Keratinocyte (primary cell): ENCODE measurements at regions not wholly inside any gene's neighbourhood (a gene's known extent, or its start where the extent isn't known, plus 50 kb on each side); places are given as distances from the start of the nearest gene placed in this dataset.

Experiments
- CTCF ChIP-seq, 3 experiments: IDR thresholded peaks in 1 of 3; conservative IDR thresholded peaks in 1 of 3; optimal IDR thresholded peaks in 1 of 3; 2 replicates in 2 of 3; 3 replicates in 1 of 3; pipeline versions ENCODE3 to v1.5.1; 2011; ENCODE audit warnings: low read length in 3 of 3, mild to moderate bottlenecking in 3 of 3, moderate library complexity in 2 of 3, control low read depth in 1 of 3, inconsistent platforms in 1 of 3; ENCODE audit not compliant: insufficient read depth in 2 of 3; ENCODE audit errors: extremely low read depth in 1 of 3
- EZH2 ChIP-seq: IDR thresholded peaks from one replicate; pipeline ENCODE4 v1.6.1; 2012; ENCODE audit warnings: inconsistent platforms, mild to moderate bottlenecking, low read length, moderate library complexity

GRCh38 chr2:10188211-10188610 is 65.7 kb downstream of the RRM2 start:
- TF ChIP-seq CTCF (optimal IDR thresholded peaks at IDR 0.05 in 1 of 3, IDR thresholded peaks at IDR 0.05 in 1 of 3, conservative IDR thresholded peaks at IDR 0.05 in 1 of 3; ENCODE audit: extremely low read depth in 1 of 3, insufficient read depth in 2 of 3, low read length in 3 of 3) = peak; percentile 13 to 40 (median 29)
- TF ChIP-seq EZH2 = no peak
